C4-2B (cell line): ENCODE measurements at regions not wholly inside any gene's neighbourhood (a gene's known extent, or its start where the extent isn't known, plus 50 kb on each side); places are given as distances from the start of the nearest gene placed in this dataset.

Source experiments
- CTCF ChIP-seq: fragments of 450-650 bp; conservative IDR thresholded peaks from 2 replicates; pipeline ENCODE4 v1.5.1; 2017; ENCODE audit warnings: mild to moderate bottlenecking
- ZFX ChIP-seq: fragments of 450-650 bp; IDR thresholded peaks from 2 replicates; pipeline ENCODE4 v1.6.1; 2017

- TF ChIP-seq CTCF (no peak), ZFX (no peak)
Measured at GRCh38 chr3:96657710-96658109, 156.7 kb upstream of the EPHA6 start.
